GM18507 (cell line): ENCODE measurements at regions not wholly inside any gene's neighbourhood (a gene's known extent, or its start where the extent isn't known, plus 50 kb on each side); places are given as distances from the start of the nearest gene placed in this dataset.

ENCODE experiments used
- DNase-seq: peaks from one replicate; pipeline ENCODE4 v3.0.0; 2011; ENCODE audit warnings: low read depth; ENCODE audit not compliant: insufficient read length; ENCODE audit errors: extremely low spot score
- FAIRE-seq: peaks from 2 replicates; lab custom pipeline; 2011; peaks lifted over from hg19 to GRCh38; lab: Jason Lieb, UNC

DNA sequence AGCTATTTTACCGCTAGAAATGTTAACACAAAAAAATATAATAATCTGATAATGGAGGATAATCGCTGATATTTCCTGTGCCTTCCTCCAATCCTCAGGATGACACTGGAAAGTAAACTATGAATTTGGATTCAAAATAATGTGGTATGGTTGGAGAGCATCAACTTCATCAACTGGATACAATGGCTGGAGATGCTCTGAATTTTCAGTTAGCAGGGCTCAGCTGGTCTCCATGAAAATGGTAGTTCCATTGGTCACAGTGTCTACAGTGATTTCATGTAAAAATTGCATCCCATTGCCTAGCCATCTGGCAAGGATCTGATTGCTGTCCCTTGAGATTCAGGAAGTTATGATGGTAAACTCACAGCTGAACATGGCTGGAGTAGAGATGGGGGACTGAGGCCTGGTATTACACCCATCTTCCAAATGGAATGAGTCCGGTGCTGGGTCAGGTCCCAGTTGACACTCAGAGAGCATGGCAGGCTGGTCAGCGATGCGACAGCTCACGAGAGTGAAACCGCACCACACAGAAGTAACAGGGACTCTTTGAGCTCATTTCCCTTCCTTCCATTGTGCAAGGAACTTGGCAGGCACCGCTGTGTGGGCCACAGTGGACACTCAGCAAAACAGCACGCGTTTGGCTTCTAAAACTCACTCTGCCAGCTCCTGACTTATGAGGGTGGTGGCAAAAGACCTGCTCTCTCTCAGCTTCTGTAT, 142.4 kb upstream of the TNFAIP3 start:
- DNase-seq (no peak), FAIRE-seq (no peak)

DNA sequence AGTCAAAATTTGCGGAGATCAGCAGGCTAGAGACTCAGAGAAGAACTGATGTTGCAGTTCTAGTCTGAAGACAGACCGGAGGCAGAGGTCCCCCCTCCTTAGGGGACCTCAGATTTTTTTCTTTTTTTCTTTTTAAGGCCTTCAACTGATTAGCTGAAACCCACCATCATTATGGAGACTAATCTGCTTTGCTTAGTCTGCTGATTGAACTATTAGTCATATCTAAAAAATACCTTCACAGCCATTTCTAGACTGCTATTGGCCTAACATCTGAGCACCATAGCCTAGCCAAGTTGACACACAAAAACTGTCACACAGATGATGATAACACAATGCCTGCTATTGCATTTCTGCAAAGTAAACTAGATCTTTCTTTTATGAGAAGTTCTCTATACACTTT, 141.1 kb upstream of the TNFAIP3 start:
- FAIRE-seq = no peak

DNA sequence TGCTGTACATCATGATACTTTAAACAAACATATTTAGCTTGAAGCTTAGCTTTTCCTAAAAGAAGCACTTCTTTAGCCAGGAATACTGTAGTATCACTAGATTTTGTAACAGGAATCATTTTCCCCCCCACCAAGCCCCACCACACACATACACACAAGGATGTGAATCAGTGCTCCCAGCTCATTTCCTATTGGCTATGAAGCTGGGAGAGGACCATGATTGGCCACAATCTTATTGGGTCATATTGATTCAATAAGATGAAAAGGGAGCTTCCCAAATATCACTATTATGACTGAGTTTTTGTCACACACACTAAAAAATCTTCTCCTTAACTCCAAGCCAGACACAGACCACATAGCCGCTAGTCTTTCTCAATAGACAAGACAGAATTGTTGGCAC, 140.5 kb upstream of the TNFAIP3 start:
- DNase-seq (no peak), FAIRE-seq (no peak)

More for the DNA sequence above, 141.1 kb upstream of the TNFAIP3 start:
- DNase-seq = no peak

DNA sequence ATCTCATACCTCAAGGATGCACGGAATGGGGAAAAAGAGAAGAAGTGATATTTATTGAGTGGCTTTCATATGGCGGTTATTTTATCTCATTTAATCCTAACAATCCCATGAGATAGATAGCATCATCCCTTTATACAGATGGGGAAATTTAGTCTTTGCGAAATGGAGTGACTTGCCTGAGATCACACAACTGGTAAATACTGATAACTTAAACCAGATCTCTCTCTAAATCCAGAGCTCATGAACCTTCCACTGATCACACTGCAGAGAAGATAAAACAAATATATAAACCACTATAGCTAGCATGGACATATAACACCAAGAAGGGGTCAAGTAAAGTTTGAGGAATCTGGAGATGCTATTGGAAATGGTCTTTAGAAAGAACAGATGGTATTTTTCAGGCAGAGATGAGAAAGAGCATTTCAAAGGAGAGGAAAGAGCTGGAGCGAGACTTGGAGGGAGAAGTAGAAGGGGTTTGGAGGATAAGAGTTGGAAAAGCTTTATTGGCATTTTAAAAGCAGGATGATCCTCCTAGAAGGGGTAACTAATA, 139.8 kb upstream of the TNFAIP3 start:
- FAIRE-seq (no peak), DNase-seq (no peak)

DNA sequence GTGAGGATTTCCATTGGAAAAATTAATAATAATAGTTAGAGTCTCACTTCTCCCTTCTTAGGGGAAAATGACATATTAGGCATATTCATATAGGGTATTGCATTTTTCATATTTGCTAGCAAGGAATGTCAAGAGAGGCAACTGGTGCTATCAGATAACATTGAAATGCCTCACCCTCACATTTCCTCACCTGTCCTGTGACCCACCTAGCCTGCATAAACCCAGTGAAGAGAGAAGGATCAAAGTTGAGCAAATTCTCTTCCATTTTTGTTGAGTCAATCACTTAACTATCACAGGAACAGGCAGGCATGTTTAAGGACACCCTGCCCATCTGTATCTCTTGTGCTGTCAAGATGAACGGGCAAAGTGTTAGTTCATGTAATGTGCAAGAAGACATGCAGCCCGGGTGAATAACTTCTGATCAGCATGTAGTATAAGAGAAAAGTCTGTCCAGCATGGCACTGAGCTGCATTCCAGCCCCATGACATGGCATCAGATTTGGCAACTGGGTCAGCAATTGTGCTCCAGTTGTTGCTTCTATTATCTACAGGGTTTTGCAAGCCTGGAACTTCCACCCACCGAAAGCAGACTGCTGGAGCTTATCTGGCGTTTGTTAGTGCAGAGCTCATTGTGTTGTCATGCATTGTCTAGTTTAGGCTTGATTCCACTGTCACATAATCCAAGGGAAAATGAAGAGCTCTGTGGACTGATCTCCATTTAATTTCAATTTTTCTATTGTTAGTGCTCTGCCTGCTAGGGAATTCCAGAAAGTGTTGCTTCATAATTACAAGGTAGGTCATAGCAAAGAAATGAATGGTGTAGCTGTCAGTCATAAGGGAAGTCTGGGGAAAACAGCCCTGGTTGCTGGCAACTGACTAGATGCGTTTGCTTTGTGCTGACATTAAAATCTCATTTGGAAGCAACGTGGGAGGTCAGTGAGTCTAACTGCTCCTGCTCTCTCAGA, 138.4 kb upstream of the TNFAIP3 start:
- DNase-seq (no peak), FAIRE-seq (no peak)

DNA sequence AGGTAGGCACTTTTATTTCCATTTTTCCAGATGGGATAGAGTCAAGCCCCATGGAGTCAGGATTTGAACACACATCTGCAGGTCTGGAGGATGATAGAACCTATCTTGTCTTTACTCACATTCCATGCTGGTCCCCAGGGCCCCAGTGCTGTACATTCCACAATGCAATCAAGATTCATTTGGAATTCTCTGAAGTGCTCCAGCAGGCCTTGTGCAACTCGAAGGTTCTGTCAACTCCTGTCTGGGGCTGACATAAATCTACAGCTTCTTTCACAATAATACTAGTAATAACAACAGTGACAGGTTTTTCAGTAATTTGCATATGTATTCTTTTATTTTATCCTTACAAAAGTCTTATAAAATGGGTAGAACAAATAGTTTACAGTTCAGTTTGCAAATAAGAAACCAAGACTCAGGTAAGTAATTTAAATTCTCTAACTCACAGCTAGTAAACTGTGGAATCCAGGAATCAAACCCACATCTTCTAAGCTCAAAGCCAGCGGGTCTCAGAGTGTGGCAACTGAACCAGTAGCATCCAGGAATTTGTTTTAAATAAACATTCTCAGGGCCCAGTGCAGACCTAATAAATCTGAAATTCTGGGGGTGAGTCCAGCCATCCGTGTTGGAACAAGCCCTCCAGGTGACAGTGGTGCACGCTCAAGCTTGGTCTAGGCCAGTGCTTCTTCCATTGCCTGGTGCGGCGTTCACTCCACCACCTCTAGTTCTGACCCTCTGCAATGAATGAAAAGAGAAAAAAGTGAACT, 137.0 kb upstream of the TNFAIP3 start:
- DNase-seq (no peak), FAIRE-seq (no peak)

DNA sequence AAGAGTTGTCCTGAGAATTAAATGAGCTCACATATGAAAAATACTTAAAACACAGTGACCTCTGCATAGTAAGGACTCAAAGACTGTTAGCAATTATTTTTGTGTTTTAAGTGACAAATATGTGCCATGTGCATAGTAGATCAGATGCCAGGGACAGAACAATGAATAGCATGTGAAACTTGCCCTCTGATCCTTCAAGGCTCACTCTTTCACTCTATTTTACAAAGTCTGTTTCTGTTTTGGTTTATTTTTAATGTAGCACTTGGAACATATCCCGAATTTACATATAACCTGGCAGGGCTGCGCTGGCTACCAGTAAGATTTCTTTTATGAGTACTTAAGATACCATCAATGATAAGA, 135.5 kb upstream of the TNFAIP3 start:
- DNase-seq (no peak), FAIRE-seq (no peak)

DNA sequence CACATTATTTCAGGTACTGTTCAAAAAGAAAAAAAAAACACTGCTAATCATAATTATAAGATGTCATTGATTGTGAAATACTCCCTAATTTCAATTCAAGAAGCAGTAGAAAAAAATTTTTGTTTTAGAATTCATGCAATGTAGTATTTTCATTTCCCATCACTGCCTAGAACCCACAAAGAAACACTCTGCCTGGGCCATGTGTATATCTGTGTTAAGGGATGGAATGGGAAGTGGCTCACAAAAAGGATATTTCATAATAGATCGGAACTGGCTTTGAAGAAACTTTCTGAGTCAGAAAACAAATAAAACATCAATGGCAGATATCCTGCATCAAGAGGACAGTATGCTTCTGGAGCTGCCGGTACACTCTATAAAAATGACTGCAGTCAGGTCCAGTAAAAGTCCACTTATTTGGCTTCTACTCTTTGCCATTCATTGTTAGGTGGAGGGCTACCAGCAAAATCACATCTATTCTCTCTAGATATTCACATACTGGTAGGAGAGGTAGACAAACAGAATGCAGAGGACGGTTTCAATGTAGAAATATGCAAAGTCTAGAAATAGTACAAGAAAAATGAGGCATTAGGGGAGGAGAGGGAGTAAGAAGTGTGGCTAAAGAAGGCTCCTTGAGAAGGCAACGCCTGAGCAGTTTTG, 135.0 kb upstream of the TNFAIP3 start:
- FAIRE-seq (no peak), DNase-seq (no peak)

DNA sequence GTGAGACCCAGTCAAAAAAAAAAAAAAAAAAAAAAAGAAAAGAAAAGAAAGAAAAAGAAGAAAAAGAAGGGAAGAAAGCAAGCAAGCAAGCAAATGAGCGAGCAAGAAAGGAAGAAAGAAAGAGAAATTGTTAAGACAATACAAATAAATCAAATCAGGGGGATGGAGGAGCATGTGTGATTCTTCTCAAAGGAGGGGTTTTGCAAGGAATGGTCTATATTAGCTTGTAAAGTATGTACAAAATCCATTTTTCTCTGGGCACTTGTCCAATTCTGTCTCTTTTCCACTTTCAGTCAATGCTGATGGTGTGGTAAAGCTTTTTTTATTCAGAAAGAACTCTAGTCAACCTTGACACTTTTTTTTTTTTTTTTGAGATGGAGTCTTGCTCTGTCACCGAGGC, 133.7 kb upstream of the TNFAIP3 start:
- FAIRE-seq = no peak
- DNase-seq = no peak

DNA sequence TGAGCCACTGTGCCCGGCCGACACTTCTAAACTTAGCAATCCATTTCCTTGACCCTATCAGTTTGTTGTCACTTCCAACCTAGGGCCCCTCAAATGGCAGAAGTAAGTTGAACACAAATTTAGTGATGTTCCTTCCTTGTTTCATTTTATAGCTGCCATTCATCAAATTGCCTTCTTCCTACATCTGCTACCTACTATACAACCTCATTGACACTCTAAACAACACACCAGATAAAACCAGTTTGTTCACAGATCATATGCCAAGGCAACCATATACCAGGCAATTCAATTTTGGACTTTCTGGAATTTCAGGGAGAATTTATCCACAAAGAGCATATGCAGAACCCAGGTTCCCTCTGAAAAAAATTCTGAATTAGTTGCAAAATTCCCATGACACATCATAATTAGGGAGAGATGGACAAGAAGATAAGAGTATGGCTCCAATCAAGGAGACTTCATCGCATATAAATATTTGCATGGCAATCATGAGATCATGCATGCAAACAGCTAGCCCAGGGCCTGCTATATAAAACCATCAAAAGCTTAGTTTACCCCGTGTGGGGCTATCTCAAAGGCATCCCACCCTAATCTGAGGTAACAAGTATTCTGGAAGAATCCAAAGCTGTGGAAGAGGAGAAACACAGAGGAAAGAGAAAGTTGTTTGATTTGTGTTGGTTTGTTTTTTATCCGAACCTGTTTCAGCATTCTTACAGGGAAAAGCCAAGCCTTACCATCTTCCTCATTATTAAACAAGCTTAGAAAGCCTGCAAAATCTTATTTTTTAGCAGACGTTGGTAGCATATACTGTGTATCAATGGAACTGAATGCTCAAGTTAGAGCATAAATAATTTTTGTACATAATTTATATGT, 132.8 kb upstream of the TNFAIP3 start:
- FAIRE-seq (no peak), DNase-seq (no peak)

DNA sequence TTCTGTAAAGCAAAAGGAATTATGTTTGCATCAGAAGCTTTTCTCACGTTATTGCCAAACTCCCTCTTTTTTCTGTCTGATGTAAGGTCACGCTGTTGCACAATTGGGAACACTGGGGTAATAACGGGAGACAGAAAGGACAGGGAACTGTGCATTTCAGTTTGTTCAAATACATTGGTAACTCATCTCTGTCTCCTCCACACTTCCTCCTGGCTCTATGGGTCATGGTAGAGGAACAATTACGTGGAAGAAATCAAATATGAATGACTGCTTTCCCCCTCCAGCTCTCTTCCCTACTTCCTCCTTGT, 132.2 kb upstream of the TNFAIP3 start:
- no peak for DNase-seq
- no peak for FAIRE-seq

DNA sequence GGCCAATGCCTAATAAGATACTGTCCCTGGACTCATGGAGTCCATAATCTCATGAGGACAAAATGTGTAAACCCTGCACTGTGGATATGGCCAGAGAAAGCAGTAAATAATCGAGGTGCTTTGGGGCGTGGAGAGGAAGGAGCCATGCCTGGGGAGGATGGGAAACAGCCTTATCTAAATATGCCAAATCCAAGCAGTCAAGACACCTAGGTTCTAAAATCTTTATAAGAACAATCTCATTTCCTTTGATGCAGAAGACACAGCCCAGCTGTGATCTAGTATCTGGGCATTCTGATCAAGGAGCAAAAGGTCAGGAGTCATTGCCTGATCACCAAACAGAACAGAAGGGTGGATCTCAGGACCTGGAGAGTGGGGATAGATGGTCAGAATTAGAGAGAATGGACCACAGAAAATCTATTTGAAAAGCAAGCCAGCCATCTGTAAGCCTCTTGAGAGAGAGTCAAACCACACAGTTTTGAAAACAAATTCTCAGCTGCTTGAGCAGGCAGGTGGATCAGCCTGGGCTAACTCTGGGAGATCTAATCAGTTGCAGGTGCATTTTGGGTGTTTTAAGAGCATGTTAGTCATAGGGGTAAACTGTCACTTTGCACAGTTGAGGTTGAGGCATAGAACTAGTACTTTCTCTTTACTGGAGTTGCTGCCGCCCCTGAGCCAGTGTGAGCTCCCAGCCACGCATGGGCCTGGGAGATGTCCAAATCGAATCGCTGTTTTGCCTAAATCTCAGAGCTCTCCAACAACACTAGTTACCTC, 130.8 kb upstream of the TNFAIP3 start:
- FAIRE-seq = peak; percentile 9
- no peak for DNase-seq

DNA sequence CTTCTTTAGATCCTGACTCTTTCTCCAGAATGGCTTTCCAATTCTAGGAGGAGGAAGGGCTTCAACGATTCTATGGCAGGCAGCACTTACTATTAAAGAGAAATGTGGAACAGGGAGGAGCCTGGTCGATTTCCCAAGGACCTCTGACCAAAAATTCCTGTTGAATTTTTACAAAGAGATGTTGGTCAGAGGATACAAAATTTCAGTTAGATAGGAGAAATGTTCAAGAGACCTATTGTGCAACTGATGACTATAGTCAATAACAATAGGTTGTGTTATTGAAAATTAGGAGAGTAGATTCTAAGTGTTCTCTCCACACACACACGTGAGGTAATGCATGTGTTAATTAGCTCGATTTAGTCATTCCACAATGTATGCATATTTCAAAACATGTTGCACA, 130.1 kb upstream of the TNFAIP3 start:
- FAIRE-seq (no peak), DNase-seq (no peak)

DNA sequence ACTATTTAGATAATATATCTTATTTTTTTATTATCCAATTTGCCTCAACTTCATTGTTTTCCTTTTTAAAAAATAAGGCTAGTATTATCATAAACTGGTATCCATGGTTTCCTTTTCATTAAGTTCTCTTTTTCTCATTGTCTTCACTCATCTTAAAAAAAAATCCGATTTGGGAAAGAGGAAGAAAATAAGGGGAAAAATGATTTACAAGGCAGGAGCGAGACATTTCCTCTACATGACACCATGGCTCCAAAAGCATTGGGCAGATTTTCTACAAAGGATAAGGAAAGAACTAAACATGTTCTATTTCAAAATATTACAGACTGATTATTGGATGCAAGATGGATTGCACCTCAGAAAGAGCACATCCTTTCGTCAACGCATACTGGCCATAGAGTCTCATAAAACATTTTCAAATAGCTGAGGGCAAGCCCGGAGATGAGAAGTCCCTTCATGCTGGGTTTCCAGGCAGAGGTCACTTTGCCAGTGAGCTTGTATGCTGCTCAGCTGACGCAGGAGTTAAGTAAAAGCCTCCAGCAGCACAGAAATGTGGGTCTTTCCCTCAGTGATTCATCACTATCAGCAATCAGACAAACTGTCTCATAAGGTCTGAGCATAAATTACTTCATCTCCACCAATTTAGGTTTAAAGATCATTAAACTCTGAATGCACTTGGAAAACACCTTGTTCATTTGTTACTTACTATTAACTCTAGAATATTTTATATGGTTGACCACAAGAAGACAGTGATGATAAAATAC, 129.0 kb upstream of the TNFAIP3 start:
- no peak for FAIRE-seq
- DNase-seq = no peak

DNA sequence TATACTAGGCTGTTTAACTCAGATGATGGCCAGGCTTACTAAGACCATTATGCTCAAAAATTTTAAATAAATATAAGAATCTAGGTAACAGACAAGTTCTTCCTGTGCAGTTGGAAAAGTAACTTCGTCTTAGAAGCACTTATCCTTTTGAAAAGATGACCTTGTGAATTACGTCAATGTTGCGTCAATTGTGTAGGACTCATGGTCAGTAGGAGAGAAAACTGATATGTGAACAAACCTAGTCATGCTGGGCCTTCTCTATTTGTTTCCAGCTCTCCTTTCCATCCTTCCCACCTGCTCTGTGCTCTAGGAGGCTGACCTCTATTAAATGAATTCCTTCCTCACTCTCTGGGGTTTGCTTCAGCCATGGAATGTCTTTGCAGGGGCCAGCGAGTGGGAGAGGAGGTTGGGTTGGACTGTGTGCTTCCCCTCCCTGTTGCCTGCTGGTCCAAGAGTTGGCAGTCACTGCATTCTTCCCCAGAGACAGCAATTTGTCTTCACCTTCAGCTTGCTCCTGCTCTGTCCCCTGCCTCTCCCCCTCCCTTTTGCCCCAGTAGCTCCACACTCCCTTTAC, 128.0 kb upstream of the TNFAIP3 start:
- DNase-seq = no peak
- no peak for FAIRE-seq

DNA sequence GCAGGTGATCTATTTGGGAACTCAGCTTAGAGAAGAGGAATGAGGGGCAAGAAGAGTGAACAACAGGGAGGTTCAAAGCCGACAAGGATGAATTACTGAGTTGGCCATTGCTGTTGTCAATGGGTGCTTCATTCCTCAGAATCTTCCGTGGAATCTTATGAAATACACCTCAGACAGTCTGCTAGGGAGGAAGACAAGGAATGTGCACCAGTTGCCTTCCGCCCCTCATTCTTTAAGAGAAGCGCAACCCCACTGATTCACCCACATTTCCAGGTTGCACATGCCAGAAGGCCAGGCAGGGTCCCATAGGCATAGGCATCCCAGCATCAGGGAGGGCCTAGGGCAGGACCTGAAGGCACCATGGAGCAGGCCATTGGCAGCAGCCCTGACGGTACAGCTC, 127.5 kb upstream of the TNFAIP3 start:
- no peak for FAIRE-seq
- no peak for DNase-seq
